GM19025 (cell line): ENCODE measurements at regions not wholly inside any gene's neighbourhood (a gene's known extent, or its start where the extent isn't known, plus 50 kb on each side); places are given as distances from the start of the nearest gene placed in this dataset.
"Not testable (repeated sequence)": the region's sequence is repeated elsewhere in the genome, so short reads cannot be mapped to it uniquely, and the experiment has no call there.

Experiments
- ATAC-seq: cut with Tn5 transposase; IDR thresholded peaks from one replicate; pipeline ENCODE4 v1.9.1; 2021; ENCODE audit warnings: mild to moderate bottlenecking, low read depth, moderate library complexity; ENCODE audit not compliant: unreplicated experiment

DNA sequence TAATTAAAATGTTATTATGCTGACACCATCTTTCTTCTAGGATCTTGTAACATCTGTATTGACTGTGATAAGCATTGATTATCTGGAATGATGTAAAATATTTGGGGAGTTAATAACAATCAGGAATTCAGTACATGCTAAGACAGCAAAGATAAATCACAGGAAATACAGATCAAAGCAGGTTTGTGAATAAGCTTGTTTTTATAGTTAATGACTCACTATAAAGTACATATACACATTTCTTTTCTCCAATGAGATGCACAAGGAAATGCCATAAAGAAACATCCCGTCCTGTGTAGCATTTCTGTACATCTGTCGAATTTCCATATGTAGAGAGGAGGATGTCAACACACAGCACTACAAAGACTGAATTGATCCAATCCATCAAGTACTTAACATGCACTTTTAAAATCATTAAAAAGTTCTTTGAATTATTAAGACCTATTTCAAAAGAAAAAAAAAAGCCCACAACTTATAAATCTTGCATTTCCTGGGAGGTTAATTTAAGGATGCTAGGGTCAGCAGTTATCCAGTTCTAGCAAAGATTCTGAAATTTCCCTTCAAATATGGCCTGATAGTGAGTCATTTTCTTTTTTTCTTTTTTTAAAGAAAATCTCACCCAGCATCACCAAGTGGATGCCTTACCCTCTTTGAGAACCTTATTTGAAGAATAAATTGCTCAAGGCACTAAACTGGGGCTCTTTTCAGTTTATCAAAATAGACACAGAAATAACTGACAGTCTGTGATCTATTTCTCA, 243.2 kb upstream of the NR5A2 start:
- no peak for ATAC-seq

DNA sequence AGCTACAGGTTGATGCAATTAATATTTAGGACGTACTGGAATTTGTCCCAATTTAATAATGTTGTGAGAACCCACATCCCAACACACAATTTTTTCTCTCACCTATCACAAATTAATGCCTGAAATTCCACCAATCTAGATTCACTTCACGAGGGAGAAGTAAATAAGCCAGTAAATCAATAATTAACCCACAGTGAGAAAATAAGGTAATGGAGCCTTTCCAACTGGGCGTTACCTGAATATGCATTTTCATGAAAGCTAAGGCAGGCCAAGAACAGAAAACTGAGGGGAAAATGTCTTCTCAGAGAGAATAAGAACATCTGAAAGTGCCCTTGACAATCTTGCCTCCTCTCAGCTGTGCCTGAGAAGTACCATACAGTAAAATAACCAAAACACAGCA, 240.8 kb upstream of the NR5A2 start:
- no peak for ATAC-seq

DNA sequence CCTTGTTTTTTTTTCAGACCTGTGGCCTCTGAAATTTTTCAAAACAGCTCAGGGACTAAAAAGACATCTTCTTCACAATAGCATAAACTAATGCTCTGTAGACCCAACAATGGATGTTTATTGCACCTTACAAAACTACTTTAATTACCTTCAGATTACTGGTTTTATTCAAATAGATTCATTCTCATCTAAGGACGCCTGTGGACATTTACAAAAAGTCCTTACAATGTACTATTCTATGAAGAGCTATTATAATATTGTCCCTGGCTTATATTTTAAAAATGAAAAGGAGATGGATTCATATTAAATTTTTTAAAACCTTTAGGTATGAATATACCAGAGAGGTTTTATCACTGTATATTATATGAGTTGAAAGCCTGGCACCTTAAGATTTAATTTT, 238.4 kb upstream of the NR5A2 start:
- no peak for ATAC-seq

DNA sequence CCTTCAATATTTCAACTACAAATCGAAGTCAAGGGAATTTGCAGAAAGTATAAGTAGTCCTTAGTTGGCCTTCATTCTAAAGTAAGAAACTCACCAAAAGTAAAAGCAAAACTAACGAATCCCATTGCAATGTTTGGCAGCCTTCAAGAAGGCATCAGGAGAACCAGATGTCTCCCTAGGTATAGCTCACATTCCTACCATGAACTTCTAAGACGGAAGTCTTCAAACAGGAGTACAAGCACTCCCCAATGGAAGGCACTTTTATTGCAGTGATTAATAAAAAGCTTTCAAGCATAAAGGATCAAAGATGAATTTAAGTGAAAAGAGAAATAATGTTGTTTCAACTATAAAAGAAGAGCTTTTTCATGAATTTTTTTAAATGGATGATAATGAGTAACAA, 236.0 kb upstream of the NR5A2 start:
- no peak for ATAC-seq

DNA sequence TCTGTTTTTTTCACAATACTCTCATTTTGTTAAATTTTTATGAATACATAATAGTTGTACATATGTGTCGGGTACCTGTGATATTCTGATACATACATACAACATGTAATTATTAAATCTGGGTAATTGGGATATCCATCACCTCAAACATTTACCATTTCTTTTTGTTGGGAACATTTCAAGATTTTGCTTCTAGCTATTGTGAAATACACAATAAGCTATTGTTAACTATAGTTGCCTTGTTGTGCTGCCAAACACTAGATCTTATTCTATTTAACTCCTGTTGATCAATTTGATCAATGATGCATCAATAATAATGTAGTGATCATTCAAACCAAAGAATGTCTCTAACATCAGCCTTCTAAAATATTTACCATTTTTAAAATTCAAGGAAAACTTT, 234.6 kb upstream of the NR5A2 start:
- ATAC-seq, result no peak

DNA sequence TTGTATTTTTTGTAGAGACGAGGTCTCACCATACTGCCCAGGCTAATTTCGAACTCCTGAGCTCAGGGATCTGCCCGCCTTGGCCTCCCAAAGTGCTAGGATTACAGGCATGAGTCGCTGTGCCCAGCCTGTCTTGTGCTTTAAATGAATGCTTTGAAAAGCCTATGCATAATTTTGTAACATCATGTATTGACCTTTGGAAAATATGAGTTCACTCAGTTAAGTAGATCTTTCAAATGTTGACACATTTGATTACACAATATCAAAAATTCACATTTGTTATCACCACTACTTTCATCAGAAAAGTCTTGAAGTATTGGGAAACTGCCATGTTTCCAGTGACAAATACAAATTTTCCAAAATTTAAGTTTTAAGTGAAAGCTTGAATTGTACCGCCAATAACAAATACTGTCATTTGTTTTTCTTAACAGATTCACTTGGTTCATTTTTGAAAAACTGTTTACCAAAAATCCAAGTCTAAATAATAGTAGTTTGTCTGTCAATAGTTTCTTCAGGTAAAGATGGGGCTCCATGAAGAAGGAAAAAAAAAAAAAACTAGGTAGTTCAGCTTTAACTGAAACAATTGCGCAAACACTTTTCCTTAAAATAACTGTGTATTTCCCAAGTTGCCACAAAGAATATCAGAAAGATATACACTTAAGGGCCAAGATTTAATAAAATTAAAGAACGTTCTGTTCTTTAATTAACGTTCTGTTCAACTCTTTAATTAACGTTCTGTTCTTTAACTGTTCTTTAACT, 233.2 kb upstream of the NR5A2 start:
- no peak for ATAC-seq

DNA sequence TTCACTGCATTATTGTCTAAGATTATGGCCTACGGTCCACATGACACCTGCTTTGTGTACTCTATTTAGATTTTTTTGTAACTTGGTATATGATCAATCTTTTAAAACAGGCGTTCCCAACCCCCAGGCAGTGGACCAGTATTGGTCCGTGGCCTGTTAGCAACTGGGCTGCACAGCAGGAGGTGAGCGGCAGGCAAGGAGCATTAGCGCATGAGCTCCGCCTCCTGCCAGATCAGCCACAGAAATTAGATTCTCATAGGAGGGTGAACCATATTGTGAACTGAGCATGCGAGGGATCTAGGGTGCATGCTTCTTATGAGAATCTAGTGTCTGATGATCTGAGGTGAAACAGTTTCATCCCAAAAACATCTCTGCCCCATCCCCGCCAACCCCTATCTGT, 228.4 kb upstream of the NR5A2 start:
- no peak for ATAC-seq

DNA sequence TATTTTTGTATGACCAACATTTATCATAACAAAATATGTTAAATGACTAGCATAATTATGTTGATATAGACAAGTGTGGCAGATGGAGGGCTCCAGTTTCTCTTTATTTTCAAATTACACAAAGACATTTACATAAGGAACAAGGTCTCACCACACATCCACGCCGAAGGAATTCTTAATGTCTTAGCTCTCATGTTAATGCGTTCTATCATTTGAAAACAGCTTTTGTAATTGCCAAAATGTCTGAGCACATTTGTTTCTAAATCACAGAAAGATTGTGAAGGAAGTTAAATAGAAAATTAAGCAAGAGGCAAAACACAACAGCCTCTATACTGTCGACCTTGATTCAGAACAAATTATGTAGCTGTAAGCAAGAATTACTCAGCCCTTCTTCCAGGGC, 223.0 kb upstream of the NR5A2 start:
- ATAC-seq, result no peak

DNA sequence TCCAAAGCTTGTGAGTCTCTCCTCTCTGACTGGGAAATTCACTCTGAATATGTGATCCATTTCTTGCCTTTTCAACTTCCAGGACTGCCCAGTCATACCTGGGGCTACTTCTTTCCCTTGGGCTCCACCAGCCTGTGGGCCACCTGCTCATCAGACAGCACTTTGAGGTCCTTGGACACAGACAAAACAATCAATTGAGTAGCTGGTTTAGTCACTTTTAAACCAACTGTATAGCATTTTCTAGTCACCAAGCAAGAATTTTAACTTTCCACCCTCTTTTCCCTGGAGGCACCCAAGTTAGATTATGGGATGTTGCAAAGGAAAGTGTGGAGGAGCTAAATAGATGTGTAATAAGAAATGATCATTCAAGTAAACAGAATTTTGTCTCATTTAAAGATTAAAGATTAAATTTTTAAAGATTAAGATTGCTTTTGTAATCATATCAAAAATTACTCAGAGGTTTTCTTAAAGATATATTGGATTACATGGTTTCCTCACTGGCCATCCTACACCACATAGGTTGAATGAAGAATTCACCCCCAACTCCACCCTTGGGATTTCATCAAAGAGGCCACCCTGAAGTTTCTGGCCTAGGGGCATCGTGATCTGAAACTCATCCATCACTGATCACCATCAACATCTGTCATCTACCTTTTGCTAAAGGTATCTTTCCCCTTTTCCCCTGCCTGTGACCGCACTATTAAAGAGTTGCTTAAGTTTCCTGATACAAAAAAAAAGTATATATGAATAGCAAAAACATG, 219.2 kb upstream of the NR5A2 start:
- no peak for ATAC-seq

DNA sequence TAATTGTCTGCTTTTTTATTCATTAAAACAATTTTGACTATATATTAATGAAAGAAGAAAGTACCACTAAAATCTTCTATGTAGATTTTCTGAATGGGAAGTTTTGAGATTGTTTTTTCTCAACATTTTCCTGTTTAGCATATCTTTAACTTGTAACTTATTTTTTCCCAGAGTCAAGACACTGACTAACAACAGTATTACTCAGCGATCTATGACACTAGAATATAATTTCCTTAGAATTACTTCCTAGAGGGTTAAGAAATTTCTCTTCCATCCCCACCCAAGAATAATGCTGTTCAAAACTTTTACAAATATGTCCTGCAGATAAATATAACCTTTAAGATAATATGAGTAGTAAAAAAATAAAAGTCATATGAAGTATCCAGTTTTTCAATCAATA, 218.2 kb upstream of the NR5A2 start:
- ATAC-seq, result no peak

DNA sequence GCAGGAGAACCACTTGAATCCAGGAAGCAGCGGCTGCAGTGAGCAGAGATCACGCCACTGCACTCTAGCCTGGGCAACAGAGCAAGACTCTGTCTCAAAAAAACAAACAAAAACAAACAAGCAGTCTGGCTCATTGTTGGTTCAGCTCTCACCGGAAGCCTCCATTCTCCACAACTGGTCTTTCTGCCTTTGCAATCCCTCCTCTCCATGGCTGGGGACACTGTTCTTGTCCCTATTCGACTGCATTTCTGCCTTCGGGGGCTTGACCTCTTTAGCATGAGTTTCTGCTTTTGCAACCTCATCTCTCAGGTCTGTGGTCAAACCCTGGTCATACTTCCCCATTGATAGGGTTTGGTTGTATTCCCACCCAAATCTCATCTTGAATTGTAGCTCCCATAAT, 216.3 kb upstream of the NR5A2 start:
- no peak for ATAC-seq

DNA sequence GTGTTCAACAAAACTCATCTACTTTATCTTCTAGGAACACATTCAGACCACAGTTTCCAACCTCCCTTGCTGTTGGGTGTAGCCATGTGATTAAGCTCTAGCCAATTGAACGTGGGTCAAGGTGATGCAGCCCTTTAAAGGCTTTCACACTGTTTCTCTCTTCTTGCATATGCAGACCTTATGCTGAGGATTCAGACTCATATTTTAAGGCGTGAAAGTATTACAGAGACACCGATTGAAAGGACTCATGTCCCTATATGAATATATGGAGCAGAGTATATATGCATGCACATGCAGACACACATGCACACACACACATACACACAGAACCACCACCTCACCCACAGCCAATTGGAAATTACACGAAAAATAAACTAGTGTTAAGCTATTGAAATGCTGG, 214.3 kb upstream of the NR5A2 start:
- ATAC-seq, result no peak

DNA sequence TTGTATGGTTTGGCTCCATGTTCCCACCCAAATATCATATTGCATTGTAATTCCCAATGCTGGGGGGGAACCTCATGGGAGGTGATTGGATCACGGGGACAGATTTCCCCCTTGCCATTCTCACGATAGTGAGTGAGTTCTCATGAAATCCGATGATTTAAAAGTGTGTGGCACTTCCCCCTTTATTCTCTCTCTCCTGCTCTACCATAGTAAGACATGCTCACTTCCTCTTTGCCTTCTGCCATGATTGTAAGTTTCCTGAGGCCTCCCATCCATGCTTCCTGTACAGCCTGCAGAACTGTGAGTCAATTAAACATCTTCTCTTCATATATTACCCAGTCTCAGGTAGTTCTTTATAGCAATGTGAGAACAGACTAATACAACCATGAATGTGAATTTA, 211.6 kb upstream of the NR5A2 start:
- no peak for ATAC-seq

DNA sequence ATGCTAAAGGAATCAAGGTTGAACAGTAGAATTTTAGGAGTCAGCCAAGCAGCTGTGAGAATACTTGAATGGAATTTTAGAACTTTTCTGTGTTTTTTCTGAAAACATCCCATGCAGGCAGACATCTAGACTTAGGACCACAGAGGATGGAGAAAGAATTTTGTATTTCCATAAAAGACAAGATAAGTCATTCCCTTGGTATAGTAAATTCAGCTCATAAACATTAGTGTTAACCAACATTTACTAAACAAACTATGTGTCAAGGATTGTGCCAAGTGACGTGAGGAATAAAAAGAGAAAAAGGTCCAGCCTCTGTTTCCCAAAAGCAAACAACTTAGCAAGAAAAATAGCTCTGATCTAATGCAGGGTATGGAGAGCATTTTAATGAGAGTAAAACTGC, 210.2 kb upstream of the NR5A2 start:
- ATAC-seq, result no peak

DNA sequence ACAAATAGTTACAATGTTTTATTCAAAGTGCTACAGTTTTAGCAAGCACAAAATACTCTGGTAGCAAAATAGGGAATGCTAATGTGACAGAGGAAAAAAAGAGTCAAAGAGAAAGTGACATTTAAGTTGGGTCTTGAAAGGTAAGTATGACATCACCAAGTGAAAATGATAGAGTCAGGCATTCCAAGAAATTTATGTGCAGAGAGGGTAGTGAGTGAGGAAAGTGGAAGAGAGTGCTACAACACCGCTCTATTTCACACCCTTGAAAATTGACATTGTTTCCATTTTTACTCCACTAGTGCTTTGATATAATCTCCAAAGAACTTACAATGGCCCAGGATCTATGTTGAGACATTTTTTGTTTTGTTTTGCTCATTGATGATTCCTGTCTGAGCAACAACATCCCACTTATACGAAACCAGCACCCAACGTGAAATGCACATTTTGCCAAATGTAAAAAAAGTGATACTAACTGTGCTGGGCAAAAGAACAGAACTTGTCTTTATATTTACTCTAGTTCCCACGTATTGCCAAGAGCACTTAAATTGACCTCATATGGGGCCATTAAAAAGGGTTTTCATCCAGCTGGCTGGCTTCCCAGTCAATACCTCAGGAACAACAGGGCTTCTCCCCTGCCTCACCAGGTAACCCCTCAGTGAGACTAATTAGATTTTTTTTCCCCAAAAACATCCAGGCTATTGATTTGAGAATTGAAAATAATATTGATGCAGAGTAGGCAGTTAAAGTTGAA, 206.3 kb upstream of the NR5A2 start:
- no peak for ATAC-seq

DNA sequence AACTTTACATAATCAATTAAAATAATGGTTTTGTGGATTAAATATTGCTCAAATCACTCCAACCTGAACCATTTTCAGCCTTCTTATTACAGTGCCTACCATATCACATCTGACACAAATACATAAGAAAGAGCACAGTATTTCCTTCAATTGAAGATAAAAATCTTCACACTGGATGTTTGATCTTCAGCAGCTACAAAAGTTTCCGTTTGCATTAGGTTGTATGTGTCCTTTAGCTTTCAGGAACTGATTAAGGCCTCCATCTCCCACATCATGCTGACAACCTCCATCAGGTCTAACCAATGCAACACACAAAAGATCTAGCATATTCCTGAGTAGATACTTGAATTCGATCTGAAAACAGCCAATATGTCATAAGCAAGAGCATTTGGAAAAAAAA, 195.1 kb upstream of the NR5A2 start:
- no peak for ATAC-seq

DNA sequence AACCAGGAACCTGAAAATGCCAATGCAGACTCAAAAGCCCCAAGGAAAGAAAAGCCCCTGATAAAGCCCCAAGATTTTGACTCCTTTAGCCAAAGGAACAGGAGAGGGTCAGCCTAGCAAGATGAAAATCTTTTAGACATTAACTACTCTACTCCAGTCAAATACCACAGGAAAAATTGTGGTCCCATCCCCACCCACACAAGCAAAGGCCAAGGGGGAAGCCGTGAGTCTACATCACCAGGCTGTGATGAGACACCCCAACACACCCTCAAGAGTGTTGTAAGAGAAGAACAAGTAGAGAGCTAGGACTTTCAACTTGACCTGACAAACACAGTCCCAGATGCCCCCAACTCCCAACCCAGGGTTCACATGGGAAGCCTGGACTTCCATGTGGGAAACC, 192.8 kb upstream of the NR5A2 start:
- ATAC-seq, result no peak

DNA sequence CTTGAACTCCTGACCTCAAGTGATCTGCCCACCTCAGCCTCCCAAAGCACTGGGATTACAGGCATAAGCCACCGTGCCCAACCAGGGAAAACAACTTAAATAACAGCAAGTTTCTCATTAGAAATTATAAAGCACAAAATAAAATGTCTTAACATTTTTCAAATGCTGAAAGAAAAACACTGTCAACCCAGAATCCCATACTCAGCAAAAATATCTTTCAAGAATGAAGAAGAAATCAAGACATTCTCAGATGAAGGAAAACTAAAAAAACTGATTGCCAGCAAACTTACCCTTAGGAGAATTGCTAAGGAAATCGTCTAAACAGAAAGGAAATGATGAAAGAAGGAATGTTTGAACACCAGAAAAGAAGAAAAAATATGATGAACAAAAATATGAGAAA, 191.1 kb upstream of the NR5A2 start:
- ATAC-seq, result no peak

DNA sequence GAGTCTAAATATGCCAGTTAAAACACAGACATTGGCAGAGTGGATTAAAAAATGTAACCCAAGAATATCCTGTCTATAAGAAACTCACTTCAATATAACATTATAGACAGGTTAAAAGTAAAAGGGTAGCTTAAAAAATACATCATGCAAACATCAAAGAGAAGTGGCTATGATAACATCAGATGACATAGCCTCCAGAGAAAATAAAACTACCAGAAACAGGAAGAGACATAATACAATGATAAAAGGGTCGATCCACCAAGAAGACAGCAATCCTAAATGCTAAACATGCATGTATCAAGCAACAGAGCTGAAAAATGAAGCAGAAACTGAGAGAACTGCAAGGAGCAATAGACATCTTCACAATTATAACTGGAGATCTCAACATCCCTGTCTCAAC, 190.2 kb upstream of the NR5A2 start:
- no peak for ATAC-seq

DNA sequence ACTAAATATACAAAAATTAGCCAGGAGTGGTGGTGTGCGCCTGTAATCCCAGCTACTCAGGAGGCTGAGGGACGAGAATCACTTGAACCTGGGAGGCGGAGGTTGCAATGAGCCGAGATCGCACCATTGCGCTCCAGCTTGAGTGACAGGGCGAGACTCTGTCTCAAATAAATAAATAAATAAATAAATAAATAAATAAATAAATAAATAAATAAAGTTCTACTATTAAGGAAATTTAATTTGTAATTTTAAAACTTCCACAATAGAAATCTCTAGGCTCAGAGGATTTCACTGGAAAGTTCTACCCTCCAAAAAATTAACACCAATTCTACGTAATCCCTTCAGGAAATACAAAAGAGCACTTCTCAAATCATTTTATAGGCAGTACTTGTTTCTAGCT, 187.9 kb upstream of the NR5A2 start:
- not testable (repeated sequence) for ATAC-seq

DNA sequence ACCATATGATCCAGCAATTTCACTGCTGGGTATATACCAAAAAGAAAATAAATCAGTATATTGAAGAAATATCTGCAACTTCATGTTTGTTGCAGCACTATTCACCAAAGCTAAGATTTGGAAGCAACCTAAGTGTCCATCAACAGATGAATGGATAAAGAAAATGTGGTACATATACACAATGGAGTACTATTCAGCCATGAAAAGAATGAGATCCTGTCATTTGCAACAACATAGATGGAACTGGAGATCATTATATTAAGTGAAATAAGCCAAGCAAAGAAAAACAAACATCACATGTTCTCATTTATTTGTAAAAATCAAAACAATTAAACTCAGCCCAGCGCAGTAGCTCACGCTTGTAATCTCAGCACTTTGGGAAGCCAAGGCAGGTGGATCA, 184.4 kb upstream of the NR5A2 start:
- ATAC-seq, result not testable (repeated sequence)
